ENCODE measurements at regions not wholly inside any gene's neighbourhood (a gene's known extent, or its start where the extent isn't known, plus 50 kb on each side); places are given as distances from the start of the nearest gene placed in this dataset.

- no peaks in the 10 kb centered on the region for H3K36me3 ChIP-seq (ENCODE audit: control insufficient read depth, low read length)
- no peaks in the 10 kb centered on the region for H3K9me2 ChIP-seq (replicated peaks; ENCODE audit: control insufficient read depth, low read length)
- H3K4me1 ChIP-seq (ENCODE audit: control insufficient read depth, low read length) = no peaks in the 10 kb centered on the region
- no peaks in the 10 kb centered on the region for H3F3A ChIP-seq (ENCODE audit: control insufficient read depth, insufficient read depth)
- TF ChIP-seq, protein P1, sequence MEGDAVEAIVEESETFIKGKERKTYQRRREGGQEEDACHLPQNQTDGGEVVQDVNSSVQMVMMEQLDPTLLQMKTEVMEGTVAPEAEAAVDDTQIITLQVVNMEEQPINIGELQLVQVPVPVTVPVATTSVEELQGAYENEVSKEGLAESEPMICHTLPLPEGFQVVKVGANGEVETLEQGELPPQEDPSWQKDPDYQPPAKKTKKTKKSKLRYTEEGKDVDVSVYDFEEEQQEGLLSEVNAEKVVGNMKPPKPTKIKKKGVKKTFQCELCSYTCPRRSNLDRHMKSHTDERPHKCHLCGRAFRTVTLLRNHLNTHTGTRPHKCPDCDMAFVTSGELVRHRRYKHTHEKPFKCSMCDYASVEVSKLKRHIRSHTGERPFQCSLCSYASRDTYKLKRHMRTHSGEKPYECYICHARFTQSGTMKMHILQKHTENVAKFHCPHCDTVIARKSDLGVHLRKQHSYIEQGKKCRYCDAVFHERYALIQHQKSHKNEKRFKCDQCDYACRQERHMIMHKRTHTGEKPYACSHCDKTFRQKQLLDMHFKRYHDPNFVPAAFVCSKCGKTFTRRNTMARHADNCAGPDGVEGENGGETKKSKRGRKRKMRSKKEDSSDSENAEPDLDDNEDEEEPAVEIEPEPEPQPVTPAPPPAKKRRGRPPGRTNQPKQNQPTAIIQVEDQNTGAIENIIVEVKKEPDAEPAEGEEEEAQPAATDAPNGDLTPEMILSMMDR (IDR thresholded peaks at IDR 0.05; ENCODE audit: low read depth, low read length, poor library complexity, severe bottlenecking) = no peak
- TF ChIP-seq EZH2phosphoT487 (IDR thresholded peaks at IDR 0.05; ENCODE audit: borderline replicate concordance, low read length) = no peak
- H3K4me3 ChIP-seq (ENCODE audit: low read length) = no peak overlapping the region
- no peak overlapping the region for H3K27ac ChIP-seq (ENCODE audit: low read depth, low read length)
- no peaks in the 10 kb centered on the region for H3K9me3 ChIP-seq (ENCODE audit: control insufficient read depth, insufficient read depth, low read length)
- H3K79me2 ChIP-seq (ENCODE audit: control insufficient read depth, low read length) = no peaks in the 10 kb centered on the region
- no peaks in the 10 kb centered on the region for H4K20me1 ChIP-seq (ENCODE audit: control insufficient read depth, insufficient read depth, low read depth, low read length)
- no peaks in the 10 kb centered on the region for H3K27me3 ChIP-seq (ENCODE audit: control insufficient read depth, low read length)
- no peak overlapping the region for H3K4me2 ChIP-seq (ENCODE audit: low read length)
Measured at GRCh38 chr9:101902051-101902450, 163.6 kb upstream of the GRIN3A start.

- Histone ChIP-seq H3K9me3 (ENCODE audit: control insufficient read depth, insufficient read depth, low read length) (no peaks in the 10 kb centered on the region), H3K27me3 (ENCODE audit: control insufficient read depth, low read length) (no peaks in the 10 kb centered on the region), H3K4me2 (ENCODE audit: low read length) (no peak overlapping the region), H3K4me1 (ENCODE audit: control insufficient read depth, low read length) (no peaks in the 10 kb centered on the region), H3K36me3 (ENCODE audit: control insufficient read depth, low read length) (no peaks in the 10 kb centered on the region), H3K27ac (ENCODE audit: low read depth, low read length) (no peak overlapping the region), H4K20me1 (ENCODE audit: control insufficient read depth, insufficient read depth, low read depth, low read length) (no peaks in the 10 kb centered on the region), H3F3A (ENCODE audit: control insufficient read depth, insufficient read depth) (no peaks in the 10 kb centered on the region), H3K79me2 (ENCODE audit: control insufficient read depth, low read length) (no peaks in the 10 kb centered on the region), H3K9me2 (replicated peaks; ENCODE audit: control insufficient read depth, low read length) (no peaks in the 10 kb centered on the region), H3K4me3 (ENCODE audit: low read length) (no peak overlapping the region)
- TF ChIP-seq, protein P1 (IDR thresholded peaks at IDR 0.05; ENCODE audit: low read depth, low read length, poor library complexity, severe bottlenecking) = no peak
- TF ChIP-seq EZH2phosphoT487 (IDR thresholded peaks at IDR 0.05; ENCODE audit: borderline replicate concordance, low read length) = no peak
Measured at GRCh38 chr9:101897196-101897595, 158.7 kb upstream of the GRIN3A start.

DNA sequence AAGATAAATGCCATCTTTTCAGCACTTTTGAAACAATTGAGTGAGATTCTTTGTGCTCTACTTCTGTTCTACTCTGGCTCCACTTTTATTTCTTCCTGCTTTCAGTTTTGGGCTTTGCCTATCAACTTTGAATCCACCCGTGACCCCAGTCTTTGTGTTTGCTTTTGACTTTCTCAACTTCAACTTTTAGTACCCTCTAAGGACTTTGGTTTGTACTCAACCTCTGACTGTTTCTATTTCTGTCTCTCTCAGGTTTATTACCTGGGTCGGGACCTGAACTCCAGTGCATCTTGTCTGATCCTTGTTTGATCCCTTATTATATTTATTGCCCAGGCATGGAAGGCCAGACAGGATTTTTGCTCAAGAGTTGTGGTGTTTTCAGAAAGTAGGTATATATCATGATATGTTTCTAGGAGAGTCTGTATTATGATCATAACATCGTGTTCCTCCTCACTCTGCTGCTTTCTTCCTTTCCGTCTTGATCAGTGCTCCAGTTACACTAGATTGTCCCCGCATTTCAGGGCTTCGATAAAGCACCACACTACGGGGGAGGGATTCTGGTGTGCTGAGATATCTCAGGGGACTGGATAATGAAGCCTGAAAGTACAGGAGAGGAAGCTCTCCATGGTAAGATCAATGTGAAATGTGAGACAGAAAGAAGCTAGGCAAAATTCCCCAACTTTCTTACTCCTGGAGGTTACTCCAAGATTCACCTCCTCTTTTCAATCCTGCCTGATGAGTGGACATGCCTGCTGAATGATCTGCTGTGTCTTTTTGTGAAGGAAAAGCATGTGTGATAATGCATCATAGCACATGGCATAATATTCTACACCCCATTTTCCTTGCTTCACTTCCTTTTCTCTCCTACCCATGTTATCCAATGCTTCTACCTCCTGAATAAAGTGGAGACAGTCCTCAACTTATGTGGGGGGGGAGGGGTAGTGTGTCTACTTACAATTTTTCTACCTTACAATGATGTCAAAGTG, 155.5 kb upstream of the GRIN3A start:
- Histone ChIP-seq H3K4me3 (ENCODE audit: low read length) (no peak overlapping the region), H3K79me2 (ENCODE audit: control insufficient read depth, low read length) (no peaks in the 10 kb centered on the region), H3K4me2 (ENCODE audit: low read length) (no peak overlapping the region), H3K36me3 (ENCODE audit: control insufficient read depth, low read length) (no peaks in the 10 kb centered on the region), H3F3A (ENCODE audit: control insufficient read depth, insufficient read depth) (no peaks in the 10 kb centered on the region), H3K27ac (ENCODE audit: low read depth, low read length) (no peak overlapping the region), H4K20me1 (ENCODE audit: control insufficient read depth, insufficient read depth, low read depth, low read length) (no peaks in the 10 kb centered on the region), H3K4me1 (ENCODE audit: control insufficient read depth, low read length) (no peaks in the 10 kb centered on the region), H3K9me3 (ENCODE audit: control insufficient read depth, insufficient read depth, low read length) (no peaks in the 10 kb centered on the region), H3K27me3 (ENCODE audit: control insufficient read depth, low read length) (no peaks in the 10 kb centered on the region), H3K9me2 (replicated peaks; ENCODE audit: control insufficient read depth, low read length) (no peaks in the 10 kb centered on the region)
- no peak for TF ChIP-seq EZH2phosphoT487 (IDR thresholded peaks at IDR 0.05; ENCODE audit: borderline replicate concordance, low read length)
- TF ChIP-seq, protein P1 (IDR thresholded peaks at IDR 0.05; ENCODE audit: low read depth, low read length, poor library complexity, severe bottlenecking) = no peak

Data from DOHH2 (cell line).